B cell (primary cell): ENCODE measurements at regions not wholly inside any gene's neighbourhood (a gene's known extent, or its start where the extent isn't known, plus 50 kb on each side); places are given as distances from the start of the nearest gene placed in this dataset.

Experiments used
- ATAC-seq: fragments of 200-7000 bp; cut with Tn5 transposase; one replicate; pipeline ENCODE4 v1.10.0; 2021; ENCODE audit warnings: low read depth, mild to moderate bottlenecking, moderate number of reproducible peaks, moderate library complexity
- CTCF ChIA-PET: fragments of 350-600 bp; sonication (Branson Sonifier 250); formaldehyde crosslinking; loops from one replicate; lab custom pipeline; 2021; ENCODE audit warnings: antibody characterized with exemption, inconsistent platforms; lab: Charles Lee
- POLR2A ChIA-PET: fragments of 350-600 bp; sonication (Branson Sonifier 250); formaldehyde crosslinking; loops from one replicate; lab custom pipeline; 2021; ENCODE audit warnings: antibody characterized with exemption; lab: Charles Lee
- DNase-seq: peaks from one replicate; pipeline ENCODE4 v3.0.0; 2013
- H2AFZ ChIP-seq: 2 replicates; pipeline ENCODE4 v1.6.1; 2012; ENCODE audit warnings: mild to moderate bottlenecking, low read depth, low read length; ENCODE audit not compliant: insufficient read depth, poor library complexity, severe bottlenecking
- H3K27ac ChIP-seq, 2 donors: 1 replicate in 1 of 2; 2 replicates in 1 of 2; pipeline ENCODE4 v1.5.1; 2012 to 2013; ENCODE audit warnings: low read length in 2 of 2, mild to moderate bottlenecking in 2 of 2, moderate library complexity in 1 of 2
- H3K27me3 ChIP-seq, 4 experiments: fragments of 200-600 bp in 1 of 4; sonication (generic) in 1 of 4; replicated peaks in 1 of 4; 1 replicate in 2 of 4; 2 replicates in 2 of 4; pipeline versions ENCODE4 v1.6.1 to v1.7.0; 2013 to 2016; ENCODE audit warnings: low read length in 3 of 4, mild to moderate bottlenecking in 2 of 4, mixed read lengths in 1 of 4, moderate library complexity in 1 of 4; ENCODE audit not compliant: insufficient read depth in 4 of 4, control insufficient read depth in 3 of 4; ENCODE audit errors: control extremely low read depth in 1 of 4
- H3K36me3 ChIP-seq, 2 experiments: replicated peaks in 1 of 2; 1 replicate in 1 of 2; 2 replicates in 1 of 2; pipeline versions ENCODE4 v1.6.1 to v1.7.1; 2013; ENCODE audit warnings: low read length in 1 of 2; ENCODE audit not compliant: insufficient read depth in 2 of 2, control insufficient read depth in 1 of 2; ENCODE audit errors: control extremely low read depth in 1 of 2, extremely low read depth in 1 of 2
- H3K4me1 ChIP-seq, 2 donors: fragments of 200-600 bp in 1 of 2; sonication (generic) in 1 of 2; 1 replicate in 1 of 2; 2 replicates in 1 of 2; pipeline versions ENCODE4 v1.5.1 to v1.6.1; 2013 to 2017; ENCODE audit warnings: low read length in 2 of 2; ENCODE audit not compliant: control insufficient read depth in 2 of 2, insufficient read depth in 2 of 2
- H3K4me2 ChIP-seq: replicated peaks from 2 replicates; pipeline ENCODE3; 2012; ENCODE audit warnings: mild to moderate bottlenecking, low read depth, low read length; ENCODE audit not compliant: poor library complexity, severe bottlenecking
- H3K4me3 ChIP-seq, 5 experiments: fragments of 200-600 bp in 1 of 5; sonication (generic) in 1 of 5; 1 replicate in 3 of 5; 2 replicates in 2 of 5; pipeline versions ENCODE4 v1.5.1 to v1.7.0; 2011 to 2016; ENCODE audit warnings: low read length in 4 of 5, mild to moderate bottlenecking in 4 of 5, low read depth in 2 of 5, control low read depth in 1 of 5, moderate library complexity in 1 of 5; ENCODE audit not compliant: insufficient read depth in 1 of 5; ENCODE audit errors: control extremely low read depth in 1 of 5, extremely low read depth in 1 of 5
- H3K79me2 ChIP-seq: fragments of 200-600 bp; sonication (generic); one replicate; pipeline ENCODE4 v1.6.0; 2016; ENCODE audit warnings: low read length; ENCODE audit not compliant: control insufficient read depth, insufficient read depth
- H3K9ac ChIP-seq: fragments of 200-600 bp; sonication (generic); 2 replicates; pipeline ENCODE4 v1.6.1; 2017; ENCODE audit warnings: mild to moderate bottlenecking, low read length, moderate library complexity
- H3K9me3 ChIP-seq, 3 donors: one replicate each; pipeline versions ENCODE4 v1.6.1 to v1.7.1; 2013; ENCODE audit warnings: low read length in 2 of 3; ENCODE audit not compliant: control insufficient read depth in 2 of 3, insufficient read depth in 1 of 3; ENCODE audit errors: control extremely low read depth in 1 of 3
- H4K20me1 ChIP-seq: 2 replicates; pipeline ENCODE4 v1.6.0; 2012; ENCODE audit warnings: mild to moderate bottlenecking, low read length; ENCODE audit not compliant: insufficient read depth, control insufficient read depth, poor library complexity, severe bottlenecking
- H3K27ac Mint-ChIP-seq: one replicate; pipeline ENCODE4 v1.8.0; 2021; ENCODE audit warnings: mixed read lengths
- H3K27me3 Mint-ChIP-seq: one replicate; pipeline ENCODE4 v1.8.0; 2021; ENCODE audit warnings: mixed read lengths
- H3K4me1 Mint-ChIP-seq: one replicate; pipeline ENCODE4 v1.8.0; 2021; ENCODE audit warnings: mixed read lengths
- H3K4me3 Mint-ChIP-seq: one replicate; pipeline ENCODE4 v1.8.0; 2021; ENCODE audit warnings: mixed read lengths
- H3K9me3 Mint-ChIP-seq: one replicate; pipeline ENCODE4 v1.8.0; 2022; ENCODE audit warnings: mixed read lengths; ENCODE audit not compliant: insufficient read depth
- CTCF ChIP-seq: fragments of 200-600 bp; IDR thresholded peaks from one replicate; pipeline ENCODE4 v1.8.0; 2022; ENCODE audit warnings: antibody characterized with exemption, mild to moderate bottlenecking
- EZH2 ChIP-seq: IDR thresholded peaks from 2 replicates; pipeline ENCODE4 v1.6.1; 2012; ENCODE audit warnings: borderline replicate concordance, low read depth, mild to moderate bottlenecking, moderate library complexity, low read length; ENCODE audit not compliant: insufficient read depth, poor library complexity, severe bottlenecking
- WGBS: methylation state at CpG from one replicate; pipeline ENCODE4 v1.1.5; 2013; ENCODE audit warnings: missing lambda C conversion rate; ENCODE audit not compliant: insufficient coverage; 5-methylcytosine and 5-hydroxymethylcytosine counted together
- intact Hi-C: fragments of 100-400 bp; cut with micrococcal nuclease; formaldehyde crosslinking; loops from one replicate; pipeline ENCODE4 v1.10.0; 2022

GRCh38 chr15:29172742-29173725 is 96.6 kb downstream of the NSMCE3 start:
- Histone ChIP-seq H3K4me1 (no peaks in the 10 kb centered on the region), H3K4me2 (no peak overlapping the region), H3K4me3 (no peak overlapping the region), H3K27ac (no peak overlapping the region), H3K79me2 (no peaks in the 10 kb centered on the region), H3K36me3 (no peaks in the 10 kb centered on the region), H4K20me1 (no peaks in the 10 kb centered on the region), H2AFZ (no peak overlapping the region), H3K9me3 (no peaks in the 10 kb centered on the region), H3K27me3 (no peaks in the 10 kb centered on the region), H3K9ac (no peak overlapping the region)
- TF ChIP-seq EZH2 (no peak), CTCF (no peak)
- ATAC-seq (no peak), DNase-seq (no peak)
- Mint-ChIP-seq H3K9me3 (no peaks in the 10 kb centered on the region), H3K4me3 (no peak overlapping the region), H3K4me1 (no peaks in the 10 kb centered on the region), H3K27me3 (peaks cover 5% of the 10 kb centered on the region), H3K27ac (no peak overlapping the region)
- POLR2A ChIA-PET: interaction anchor here (0.5 kb wide), 1 partner anchor 361 kb away, joined by 21 read pairs; no protein-coding TSS in a partner anchor
- CTCF ChIA-PET: no interaction called here
- WGBS: 89% methylated on average over 19 of the region's 23 CpGs
- intact Hi-C loops: no loop called here

GRCh38 chr15:29170521-29170920 is 99.1 kb downstream of the NSMCE3 start:
- Histone ChIP-seq H3K9ac (no peak overlapping the region), H3K9me3 (no peaks in the 10 kb centered on the region), H3K4me1 (no peaks in the 10 kb centered on the region), H2AFZ (no peak overlapping the region), H3K4me2 (no peak overlapping the region), H3K27me3 (no peaks in the 10 kb centered on the region), H4K20me1 (no peaks in the 10 kb centered on the region), H3K79me2 (no peaks in the 10 kb centered on the region), H3K4me3 (no peak overlapping the region), H3K36me3 (no peaks in the 10 kb centered on the region), H3K27ac (no peak overlapping the region)
- ATAC-seq: no peak
- Mint-ChIP-seq H3K27ac (no peak overlapping the region), H3K4me1 (no peaks in the 10 kb centered on the region), H3K9me3 (no peaks in the 10 kb centered on the region), H3K4me3 (no peak overlapping the region), H3K27me3 (peaks cover 3% of the 10 kb centered on the region)
- DNase-seq: no peak
- ChIA-PET CTCF (no interaction called here), POLR2A (no interaction called here)
- TF ChIP-seq CTCF (no peak), EZH2 (no peak)
- WGBS: 80% methylated on average over 1 of the region's 3 CpGs
- intact Hi-C loops: no loop called here
